Testis (tissue), 2 donors: ENCODE measurements at regions not wholly inside any gene's neighbourhood (a gene's known extent, or its start where the extent isn't known, plus 50 kb on each side); places are given as distances from the start of the nearest gene placed in this dataset.
"Not testable (repeated sequence)": the region's sequence is repeated elsewhere in the genome, so short reads cannot be mapped to it uniquely, and the experiment has no call there.

ENCODE experiments used
- DNase-seq: peaks from one replicate; pipeline ENCODE4 v3.0.0-alpha.2; 2019
- H3K27ac ChIP-seq, 2 donors: fragments of 200-600 bp; sonication (generic); one replicate each; pipeline ENCODE4 v1.5.1; 2019
- H3K27me3 ChIP-seq: fragments of 200-600 bp; sonication (generic); one replicate; pipeline ENCODE4 v1.5.1; 2019
- H3K36me3 ChIP-seq: fragments of 200-600 bp; sonication (generic); one replicate; pipeline ENCODE4 v1.5.1; 2017; ENCODE audit warnings: low read depth; ENCODE audit errors: missing control alignments
- H3K4me1 ChIP-seq: fragments of 200-600 bp; sonication (generic); one replicate; pipeline ENCODE4 v1.5.1; 2019
- H3K4me3 ChIP-seq, 2 donors: fragments of 200-600 bp; sonication (generic); one replicate each; pipeline ENCODE4 v1.5.1; 2017 to 2019
- H3K9me3 ChIP-seq: fragments of 200-600 bp; sonication (generic); one replicate; pipeline ENCODE4 v1.5.1; 2017
- CTCF ChIP-seq, 3 experiments: fragments of 450-650 bp in 2 of 3; fragments of 200-600 bp in 1 of 3; sonication (generic) in 1 of 3; IDR thresholded peaks; one replicate each; pipeline ENCODE4 v1.5.1; 2016 to 2019; ENCODE audit warnings: antibody characterized with exemption in 3 of 3, mild to moderate bottlenecking in 2 of 3, moderate library complexity in 1 of 3
- POLR2A ChIP-seq: fragments of 450-650 bp; IDR thresholded peaks from one replicate; pipeline ENCODE4 v1.6.1; 2017; ENCODE audit warnings: antibody characterized with exemption, mild to moderate bottlenecking, moderate library complexity
- WGBS, 2 donors: methylation state at CpG; one replicate each; pipeline ENCODE4 v1.1.5; 2018; 5-methylcytosine and 5-hydroxymethylcytosine counted together
- intact Hi-C: fragments of 100-400 bp; cut with DNase I; formaldehyde crosslinking; loops from one replicate; pipeline ENCODE4 v1.15.1; 2023; ENCODE audit warnings: low total_unique reads

DNA sequence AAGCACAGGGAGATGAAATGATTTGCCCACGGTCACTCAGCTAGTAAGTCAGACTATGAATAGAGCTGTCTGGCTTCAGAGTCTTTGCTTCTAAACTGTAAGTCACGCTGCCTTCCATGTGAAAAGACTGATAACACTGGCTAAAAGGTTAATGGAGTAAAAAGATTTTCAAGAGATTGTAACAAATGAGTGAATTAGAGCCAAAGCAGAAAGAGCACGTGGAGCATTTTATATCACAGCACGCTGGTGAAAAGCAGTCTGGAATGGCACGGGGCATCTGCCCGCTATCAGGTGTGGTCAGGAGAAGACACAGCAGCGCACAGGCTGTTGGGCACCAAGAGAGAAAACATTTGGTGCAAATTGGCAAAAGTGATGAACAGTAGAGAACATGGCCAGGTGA is 144.8 kb upstream of the GALNT2 start:
- TF ChIP-seq CTCF (IDR thresholded peaks at IDR 0.05) (no peak), POLR2A (no peak)
- Histone ChIP-seq H3K27me3 (no peaks in the 10 kb centered on the region), H3K4me1 (no peaks in the 10 kb centered on the region), H3K4me3 (no peak overlapping the region), H3K36me3 (no peaks in the 10 kb centered on the region), H3K9me3 (no peaks in the 10 kb centered on the region), H3K27ac (no peak overlapping the region)
- 90 to 92% methylated on average over 7 of the region's 7 CpGs for WGBS, 2 donors
- no peak for DNase-seq
- intact Hi-C loops = no loop called here

- WGBS, 2 donors = 83 to 89% methylated on average over 8 to 10 of the region's 10 CpGs
- TF ChIP-seq POLR2A = no peak
- no peak for TF ChIP-seq CTCF (IDR thresholded peaks at IDR 0.05)
- no peak overlapping the region for H3K27ac ChIP-seq
- H3K9me3 ChIP-seq = no peaks in the 10 kb centered on the region
- H3K4me3 ChIP-seq = no peak overlapping the region
- no peak for DNase-seq
- H3K27me3 ChIP-seq = no peaks in the 10 kb centered on the region
- no peaks in the 10 kb centered on the region for H3K36me3 ChIP-seq
- no peaks in the 10 kb centered on the region for H3K4me1 ChIP-seq
- intact Hi-C loops = no loop called here
Observed at GRCh38 chr1:229924639-229925038, 142.4 kb upstream of the GALNT2 start.

GRCh38 chr1:229928767-229929166 is 138.3 kb upstream of the GALNT2 start:
- H3K9me3 ChIP-seq = no peaks in the 10 kb centered on the region
- no peak for DNase-seq
- intact Hi-C loops = no loop called here

GRCh38 chr1:229931751-229932150 is 135.3 kb upstream of the GALNT2 start:
- H3K27ac ChIP-seq, H3K27me3 ChIP-seq, H3K36me3 ChIP-seq, DNase-seq, intact Hi-C loops, H3K9me3 ChIP-seq, H3K4me1 ChIP-seq, H3K4me3 ChIP-seq: not testable (repeated sequence)
- 69 to 77% methylated on average over 18 to 21 of the region's 21 CpGs for WGBS, 2 donors

More at GRCh38 chr1:229928767-229929166, 138.3 kb upstream of the GALNT2 start:
- Histone ChIP-seq H3K27me3 (no peaks in the 10 kb centered on the region), H3K4me1 (no peaks in the 10 kb centered on the region), H3K36me3 (no peaks in the 10 kb centered on the region), H3K4me3 (no peak overlapping the region), H3K27ac (no peak overlapping the region)
- TF ChIP-seq POLR2A = no peak
- 91% methylated on average over 7 of the region's 7 CpGs for WGBS, 2 donors

- H3K4me3 ChIP-seq, H3K36me3 ChIP-seq, H3K27me3 ChIP-seq, DNase-seq, H3K27ac ChIP-seq, H3K4me1 ChIP-seq, intact Hi-C loops, H3K9me3 ChIP-seq: not testable (repeated sequence)
- 77 to 93% methylated on average over 6 of the region's 6 CpGs for WGBS, 2 donors
Observed at GRCh38 chr1:229935157-229935556, 131.9 kb upstream of the GALNT2 start.

DNA sequence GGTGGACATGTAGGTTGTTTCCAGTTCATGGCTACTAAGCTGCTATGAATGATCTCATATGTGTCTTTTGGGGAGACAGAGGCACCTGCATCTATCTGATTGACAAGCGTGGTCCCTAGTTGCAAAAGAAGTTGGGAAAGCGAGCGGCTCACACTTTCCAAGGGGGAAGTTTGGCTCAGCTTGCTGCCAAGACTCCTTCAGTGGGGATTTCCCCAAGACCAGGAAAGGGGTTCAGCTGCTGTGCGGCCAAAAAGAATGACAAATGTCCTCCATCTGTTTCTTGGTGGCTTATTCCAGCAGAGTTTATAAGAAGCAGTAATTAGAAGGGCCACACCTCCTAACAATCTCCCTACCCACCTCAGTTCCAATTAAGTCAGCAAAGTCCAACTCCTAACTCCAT is 128.5 kb upstream of the GALNT2 start:
- no peaks in the 10 kb centered on the region for H3K4me1 ChIP-seq
- no peaks in the 10 kb centered on the region for H3K9me3 ChIP-seq
- WGBS, 2 donors = 92 to 93% methylated on average over 4 of the region's 4 CpGs
- no peak for DNase-seq
- no peaks in the 10 kb centered on the region for H3K36me3 ChIP-seq
- no peaks in the 10 kb centered on the region for H3K27me3 ChIP-seq
- no peak for TF ChIP-seq POLR2A
- TF ChIP-seq CTCF (IDR thresholded peaks at IDR 0.05) = no peak
- intact Hi-C loops = no loop called here
- H3K27ac ChIP-seq = no peak overlapping the region
- H3K4me3 ChIP-seq = no peak overlapping the region
